ENCODE measurements at regions not wholly inside any gene's neighbourhood (a gene's known extent, or its start where the extent isn't known, plus 50 kb on each side); places are given as distances from the start of the nearest gene placed in this dataset.
"Not testable (repeated sequence)": the region's sequence is repeated elsewhere in the genome, so short reads cannot be mapped to it uniquely, and the experiment has no call there.

DNA sequence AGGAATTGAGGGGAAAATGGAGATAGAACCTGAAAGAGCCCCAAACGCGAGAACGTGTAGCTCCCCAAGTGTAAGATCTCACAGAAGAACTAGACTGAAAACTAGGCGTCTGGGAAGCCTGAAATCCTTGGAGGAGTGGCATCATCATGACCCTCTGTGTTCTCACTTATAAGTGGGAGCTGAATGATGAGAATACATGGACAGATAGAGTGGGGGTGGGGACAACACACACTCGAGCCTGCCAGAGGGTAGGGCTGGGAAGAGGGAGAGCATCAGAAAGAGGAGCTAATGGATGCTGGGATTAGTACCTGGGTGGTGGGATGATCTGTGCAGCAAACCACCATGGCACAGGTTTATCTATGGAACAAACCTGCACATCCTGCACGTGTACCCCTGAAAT lies 258.7 kb upstream of the NOTCH2NLA start:
- not testable (repeated sequence) for DNase-seq

DNA sequence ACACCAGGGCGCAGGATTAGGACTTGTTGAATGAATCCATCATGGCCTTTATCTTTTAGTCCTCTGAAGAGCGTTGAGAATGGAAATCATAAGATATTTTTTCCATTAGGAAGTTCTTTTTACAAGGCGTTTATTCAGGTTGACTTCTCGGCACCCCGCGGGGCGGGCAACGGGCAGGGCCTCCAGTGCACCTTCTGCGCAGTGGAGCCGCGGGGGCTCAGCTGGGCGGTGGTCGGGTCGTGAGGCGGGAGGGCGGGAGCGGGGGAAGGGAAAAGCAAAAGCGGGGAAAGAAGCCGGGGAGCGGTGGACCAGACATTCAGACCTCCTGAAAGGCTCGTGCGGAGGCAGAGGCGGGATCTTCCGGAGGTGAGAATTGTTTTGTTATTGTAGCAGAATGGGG lies 258.3 kb upstream of the NOTCH2NLA start:
- DNase-seq: not testable (repeated sequence)

DNA sequence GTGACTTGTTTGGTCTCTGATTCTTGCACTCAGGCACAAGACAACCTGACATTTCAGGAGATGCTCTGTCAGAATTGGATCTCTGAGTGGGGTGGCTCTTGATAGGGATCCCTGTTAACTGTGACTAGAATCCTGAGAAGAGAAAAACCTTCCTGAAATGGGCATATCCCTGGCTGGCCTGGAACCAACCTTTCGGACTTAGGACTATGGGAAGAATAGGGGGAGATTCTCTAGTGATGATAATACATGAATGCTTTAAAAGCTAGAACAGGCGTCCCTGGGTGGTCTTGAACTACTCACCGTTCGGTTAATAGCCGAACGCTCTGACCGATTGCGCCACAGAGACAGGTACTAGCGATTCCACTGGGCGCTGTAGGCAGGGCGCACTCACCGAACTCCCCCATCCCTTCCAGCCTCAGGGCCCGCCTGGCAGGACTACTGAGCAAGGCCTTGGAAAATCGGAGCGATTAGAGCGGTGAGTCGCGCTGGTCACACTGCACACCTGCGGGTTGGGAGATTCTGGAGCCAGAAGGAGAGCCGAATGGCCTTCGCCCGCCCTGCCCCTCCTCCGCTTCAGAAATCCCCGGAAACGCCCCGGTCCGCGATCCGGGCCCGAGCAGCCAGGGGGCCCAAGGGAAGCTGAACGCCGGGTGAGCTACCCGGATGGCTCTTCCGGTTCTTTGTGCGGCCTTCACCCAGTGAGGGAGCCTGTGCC lies 257.6 kb upstream of the NOTCH2NLA start:
- not testable (repeated sequence) for DNase-seq

DNA sequence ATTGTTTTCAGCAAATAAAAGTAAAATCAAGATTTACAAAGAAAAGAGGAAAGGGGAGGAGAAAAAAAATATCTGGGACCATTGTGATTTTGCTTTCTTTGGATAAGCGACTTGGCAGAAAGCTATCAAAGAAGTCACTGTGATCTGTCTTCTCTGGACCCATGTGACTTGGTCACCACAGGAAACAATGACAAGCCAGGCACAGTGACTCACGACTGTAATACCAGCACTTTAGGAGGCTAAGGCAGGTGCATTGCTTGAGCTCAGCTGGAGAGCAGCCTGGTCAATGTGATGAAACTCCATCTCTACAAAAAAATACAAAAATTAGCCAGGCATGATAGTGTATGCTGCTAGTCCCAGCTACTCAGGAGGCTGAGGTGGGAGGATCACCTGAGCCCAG lies 255.4 kb upstream of the NOTCH2NLA start:
- not testable (repeated sequence) for DNase-seq

DNA sequence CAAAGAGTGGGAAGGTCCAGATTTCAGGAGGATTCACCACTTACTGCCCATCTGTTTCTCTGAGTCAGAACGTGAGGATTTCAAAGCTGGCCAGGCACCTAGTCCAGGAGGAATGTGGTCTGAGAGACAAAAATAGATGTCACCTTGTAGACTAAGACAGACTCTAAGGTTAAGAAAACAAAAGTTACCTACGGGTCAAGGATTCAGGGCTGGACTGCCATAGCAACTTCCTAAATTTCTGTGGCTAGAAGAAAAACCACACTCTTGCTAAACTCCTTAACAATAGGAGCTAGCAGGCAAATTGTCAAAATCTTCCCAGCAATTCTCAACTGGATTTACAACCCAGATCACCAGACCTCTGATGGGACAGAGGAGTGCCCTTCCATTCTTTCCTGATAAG lies 250.4 kb upstream of the NOTCH2NLA start:
- not testable (repeated sequence) for DNase-seq

DNA sequence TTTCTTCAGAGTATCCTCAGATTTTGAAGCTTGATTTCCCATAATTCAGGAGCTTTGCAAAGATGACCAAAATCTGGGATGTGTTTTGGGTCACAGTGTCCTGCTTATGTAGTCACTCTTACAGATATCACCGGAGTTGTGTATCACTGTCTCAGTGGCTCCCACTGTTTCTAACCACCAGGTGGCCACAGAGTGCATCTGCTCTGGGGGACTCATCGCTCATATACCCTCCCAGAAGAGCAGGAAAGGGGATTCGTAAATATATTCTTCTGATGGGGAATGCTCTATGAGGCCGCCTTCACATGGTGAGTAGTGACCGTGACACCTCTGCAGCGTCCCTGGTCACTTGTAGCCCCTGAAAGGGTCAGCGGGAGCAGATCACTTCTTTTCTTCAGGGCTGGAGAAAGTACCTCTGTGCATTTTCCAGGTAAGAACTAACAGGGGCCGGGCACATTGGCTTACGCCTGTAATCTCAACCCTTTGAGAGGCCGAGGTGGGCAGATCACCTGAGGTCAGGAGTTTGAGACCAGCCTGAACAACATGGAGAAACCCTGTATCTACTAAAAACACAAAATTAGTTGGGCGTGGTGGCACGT lies 249.4 kb upstream of the NOTCH2NLA start:
- DNase-seq: peak in 1 of 2 experiments; percentile 21

DNA sequence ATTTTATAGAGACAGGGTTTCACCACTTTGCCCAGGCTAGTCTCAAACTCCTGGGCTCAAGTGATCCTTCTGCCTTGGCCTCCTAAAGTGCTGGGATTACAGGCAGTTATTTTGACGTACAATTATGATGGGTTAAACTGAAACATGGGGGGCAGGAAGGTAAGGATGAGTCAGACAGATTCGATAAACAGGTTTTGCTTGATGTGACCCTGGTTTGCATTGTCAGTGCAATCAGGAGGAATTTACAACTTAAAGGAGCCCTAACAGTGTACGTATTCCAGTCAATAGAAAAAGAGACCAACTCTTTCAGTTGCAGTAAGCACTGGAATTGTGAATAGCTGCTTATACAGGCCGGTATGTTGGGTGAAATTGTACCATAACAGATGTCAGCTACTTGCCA lies 246.3 kb upstream of the NOTCH2NLA start:
- not testable (repeated sequence) for DNase-seq

DNA sequence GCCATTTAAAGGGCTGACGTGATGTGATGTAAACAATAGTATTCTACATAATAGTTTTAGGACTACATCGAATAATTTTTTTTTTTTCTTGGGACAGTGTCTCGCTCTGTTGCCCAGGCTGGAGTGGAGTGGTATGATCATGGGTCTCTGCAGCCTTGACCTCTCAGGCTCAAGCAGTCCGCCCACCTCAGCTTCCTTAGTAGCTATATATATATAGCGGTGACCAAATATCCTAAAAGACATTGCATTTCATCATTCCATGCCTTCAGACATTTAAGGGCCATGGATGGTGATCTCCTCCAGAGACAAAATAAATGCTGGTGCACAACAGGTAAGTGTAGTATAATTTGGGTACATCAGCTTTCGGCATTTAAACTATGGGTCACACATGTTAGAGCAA lies 245.4 kb upstream of the NOTCH2NLA start:
- DNase-seq: not testable (repeated sequence)

DNA sequence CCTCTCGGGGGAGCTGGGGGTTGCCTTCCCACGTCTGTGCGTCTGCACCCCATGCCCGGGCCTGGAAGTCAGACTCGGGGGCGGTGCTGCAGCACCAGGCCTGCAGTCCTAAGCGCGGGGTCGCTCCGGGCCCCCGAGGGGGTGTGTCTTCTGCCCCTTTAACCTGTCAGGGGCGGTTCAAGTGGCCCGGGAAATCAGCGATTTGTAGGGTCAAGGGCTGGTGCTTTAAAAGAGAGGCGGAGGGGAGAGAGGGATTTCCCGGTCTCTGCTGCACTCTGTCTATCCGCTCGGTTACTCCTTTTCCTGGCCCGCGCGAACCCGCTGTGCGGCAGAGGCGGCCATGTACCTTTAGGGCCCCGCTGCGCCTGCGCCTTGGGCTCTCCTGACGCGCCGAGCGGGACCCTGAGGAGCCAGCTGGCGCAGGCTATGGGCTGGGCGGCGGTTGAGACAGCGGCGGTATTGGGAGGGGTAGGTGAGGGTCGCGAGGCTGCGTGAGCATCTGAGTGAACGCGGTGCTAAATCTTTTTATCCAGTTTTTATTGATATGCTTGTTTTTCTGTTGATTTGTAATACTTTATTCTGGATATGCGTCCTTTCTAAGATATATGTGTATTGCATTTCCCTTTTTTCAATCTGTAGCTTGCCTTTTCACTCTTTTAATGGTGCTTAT lies 243.5 kb upstream of the NOTCH2NLA start:
- DNase-seq: peak; percentile 77 to 83

DNA sequence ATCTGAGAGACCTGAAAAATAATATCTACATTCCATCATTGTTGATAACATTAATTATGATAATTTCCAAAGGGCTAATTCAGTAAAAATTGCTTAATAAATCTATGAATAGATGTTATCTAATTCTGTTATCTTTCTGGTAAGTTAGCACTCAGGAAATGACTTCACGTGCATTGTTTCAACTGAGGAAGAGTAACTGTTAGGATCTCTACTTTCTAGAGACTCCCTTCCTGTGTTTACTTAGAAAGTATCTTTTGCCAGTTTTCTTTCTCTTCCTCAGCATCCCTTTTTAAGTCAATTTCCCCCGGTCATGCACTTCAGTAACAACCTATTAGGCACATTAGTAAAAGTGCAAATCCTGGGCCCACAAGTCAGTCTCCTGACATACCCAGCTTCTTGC lies 231.1 kb upstream of the NOTCH2NLA start:
- DNase-seq: not testable (repeated sequence)

DNA sequence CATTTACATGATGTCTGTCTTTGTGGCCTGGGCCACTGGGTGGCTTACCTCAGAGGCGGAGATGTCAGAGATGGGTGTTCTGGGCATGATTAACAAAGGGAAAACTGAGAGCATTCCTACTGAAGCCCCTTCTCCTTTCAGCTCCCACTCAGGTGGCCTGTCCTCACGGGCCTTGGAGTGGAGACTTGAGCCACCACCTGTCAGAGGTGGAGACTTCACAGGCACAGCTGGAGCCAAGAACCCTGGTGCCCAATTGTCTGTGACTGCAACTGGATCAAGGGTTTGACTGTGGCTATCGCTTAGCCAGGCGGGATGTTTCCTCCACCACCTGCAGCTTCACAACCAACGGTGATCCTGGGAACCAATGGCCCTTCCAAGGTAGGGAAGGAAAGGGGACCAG lies 230.5 kb upstream of the NOTCH2NLA start:
- DNase-seq: not testable (repeated sequence)

DNA sequence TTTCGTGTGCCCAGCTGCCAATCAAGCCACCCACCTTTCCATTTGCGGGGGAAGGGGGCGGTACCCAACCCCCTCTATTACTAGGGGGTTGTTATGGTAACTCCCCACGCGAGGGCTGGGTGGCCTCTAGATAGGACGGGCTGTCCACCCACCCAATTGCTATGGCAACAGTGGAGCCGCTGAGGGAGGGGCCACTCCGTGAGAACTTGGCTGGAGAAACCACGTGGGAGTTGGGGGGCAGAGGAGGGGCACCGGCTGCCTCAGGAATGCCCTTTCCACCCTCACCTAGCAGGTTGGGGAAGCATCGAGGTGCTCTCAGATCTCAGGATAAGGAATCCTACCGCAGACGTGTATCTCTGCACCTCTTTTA lies 220.0 kb upstream of the NOTCH2NLA start:
- DNase-seq: not testable (repeated sequence)

DNA sequence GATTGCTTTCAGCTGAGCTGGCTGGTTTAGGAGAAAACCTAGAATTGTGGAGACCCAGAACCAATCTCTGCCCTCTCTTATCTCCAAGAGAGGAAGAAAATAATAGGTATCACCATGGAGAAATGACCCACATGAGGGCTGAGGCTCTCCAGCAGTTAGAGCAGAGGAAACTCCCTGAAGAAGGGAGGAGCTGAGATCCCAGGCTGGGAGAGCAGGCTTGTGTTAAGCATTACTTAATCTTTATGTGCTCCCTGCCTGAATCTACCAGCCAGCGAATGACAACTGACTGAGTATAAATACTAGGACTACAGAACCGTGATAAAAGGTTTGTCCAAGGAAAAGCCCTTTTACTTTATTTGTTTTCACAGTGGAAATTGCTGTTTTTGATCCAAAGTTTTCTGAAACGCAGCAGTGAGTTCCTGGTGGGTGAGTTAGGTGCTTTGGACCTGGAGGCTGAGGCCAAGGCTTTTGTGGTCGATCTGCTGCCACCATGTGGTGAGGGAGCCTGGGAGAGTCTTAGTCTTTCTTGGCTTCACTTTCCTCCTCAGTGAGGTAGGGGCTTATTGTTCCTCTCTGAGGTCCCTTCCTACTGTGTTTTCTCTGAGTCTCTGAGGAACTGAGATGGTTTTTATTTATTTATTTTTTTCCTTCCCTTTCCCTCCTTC lies 219.5 kb upstream of the NOTCH2NLA start:
- peak; percentile 62 to 70 for DNase-seq

DNA sequence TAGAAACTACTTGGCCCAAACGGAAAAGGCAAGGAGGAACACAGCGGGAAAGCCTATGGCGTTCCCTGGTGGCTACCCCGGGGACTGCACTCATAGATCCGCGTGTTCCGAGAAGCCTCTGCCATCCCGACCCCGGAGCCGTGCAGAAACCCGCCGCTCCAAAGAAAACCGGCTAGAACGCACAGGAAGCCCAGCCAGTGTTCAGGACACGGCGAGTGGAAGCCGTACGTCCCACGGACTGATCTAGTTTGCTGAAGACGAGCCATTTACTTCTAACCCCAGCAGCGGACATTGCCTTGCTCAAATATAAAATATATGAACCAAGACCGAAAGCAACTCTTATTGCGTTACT lies 215.0 kb upstream of the NOTCH2NLA start:
- peak; percentile 44 to 53 for DNase-seq

DNA sequence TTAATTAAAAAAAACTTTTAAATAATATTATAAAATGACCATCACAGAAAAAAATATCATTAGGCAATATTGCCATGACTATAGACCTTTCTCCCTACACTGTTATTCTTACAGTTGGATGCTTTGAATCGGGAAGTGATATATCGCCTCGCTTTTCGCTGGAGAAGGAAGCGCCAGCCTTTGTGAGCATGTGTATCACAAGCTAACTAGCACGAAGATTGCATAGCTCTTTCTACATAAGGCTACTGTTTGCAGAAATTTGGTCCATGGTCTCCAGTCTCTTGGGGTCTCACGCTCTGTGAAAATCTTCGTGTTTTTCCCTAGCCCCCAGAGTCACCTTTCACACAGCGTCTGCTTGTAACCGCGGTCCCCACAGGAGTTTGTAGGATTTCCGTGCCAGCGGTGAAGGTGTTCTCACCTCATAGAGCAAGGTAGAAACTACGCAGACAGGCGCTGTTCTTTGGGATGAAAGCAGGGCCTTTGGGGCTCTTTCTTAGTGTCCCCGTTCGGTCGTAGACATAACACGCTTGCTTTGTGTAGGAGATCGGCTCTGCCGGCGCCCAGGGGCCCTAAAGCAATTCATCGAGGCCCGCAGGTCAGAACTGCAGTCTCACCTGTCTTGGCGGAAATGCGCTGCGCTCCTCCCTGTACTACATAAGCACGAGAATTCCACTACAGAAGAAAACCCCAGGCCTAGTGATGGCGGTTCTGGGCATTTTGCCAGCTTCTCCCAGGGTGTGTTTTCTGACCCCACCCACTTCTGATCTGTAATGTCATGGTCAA lies 214.5 kb upstream of the NOTCH2NLA start:
- DNase-seq: peak in 1 of 2 experiments; percentile 7

DNA sequence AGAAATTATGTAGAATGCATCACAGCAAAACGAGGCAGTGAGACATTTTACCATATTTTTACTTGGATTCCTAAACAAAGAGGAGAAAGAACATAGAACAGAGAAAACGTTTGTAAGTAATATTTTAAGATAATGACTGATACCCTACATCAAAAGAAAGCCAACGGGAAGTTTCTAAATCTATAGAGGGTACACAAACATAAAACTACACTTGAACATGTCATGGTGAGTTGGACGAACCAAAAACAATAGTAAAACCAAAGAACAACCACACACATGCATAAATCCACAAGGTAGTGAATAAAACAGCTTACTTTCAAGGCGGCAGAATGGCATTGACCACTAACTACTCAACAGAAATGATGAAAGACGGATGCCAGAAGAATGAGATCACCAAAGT lies 209.7 kb upstream of the NOTCH2NLA start:
- DNase-seq: not testable (repeated sequence)

DNA sequence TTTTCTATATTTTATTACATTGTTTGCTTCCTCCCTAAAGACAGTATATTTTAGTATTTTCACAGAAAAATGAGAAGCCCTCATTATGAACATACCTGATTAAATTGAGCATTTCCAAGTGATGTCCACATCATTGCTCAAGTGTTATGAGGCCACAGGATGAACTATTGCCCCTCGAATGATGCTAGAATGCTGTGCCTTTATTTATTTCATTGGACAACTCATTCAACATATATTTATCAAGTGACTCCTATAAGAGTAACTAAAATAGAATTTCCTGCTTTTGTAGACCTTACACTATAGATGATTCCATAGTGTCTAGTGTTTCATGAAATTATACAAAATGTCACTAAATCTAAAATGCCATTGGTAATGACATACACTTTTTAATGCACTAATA lies 187.8 kb upstream of the NOTCH2NLA start:
- DNase-seq: not testable (repeated sequence)

DNA sequence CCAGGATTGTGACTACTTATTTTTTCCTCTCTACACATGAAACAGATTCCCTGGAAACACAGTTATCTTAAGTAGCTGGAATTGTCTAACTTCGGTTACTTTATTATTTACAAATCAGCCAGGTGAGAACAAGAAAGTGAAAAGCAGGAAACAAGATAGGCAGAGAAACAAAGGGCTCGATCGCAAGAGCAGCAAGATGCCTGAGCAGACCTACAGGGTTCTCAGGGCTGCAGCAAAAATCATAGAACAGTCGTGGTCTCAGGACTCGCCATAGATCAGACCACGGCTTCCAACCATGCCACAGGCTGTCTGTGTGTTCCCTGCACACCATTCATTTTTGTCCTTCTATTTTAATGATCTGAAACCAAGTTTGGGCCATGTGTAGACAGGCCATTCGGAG lies 186.2 kb upstream of the NOTCH2NLA start:
- not testable (repeated sequence) for DNase-seq

DNA sequence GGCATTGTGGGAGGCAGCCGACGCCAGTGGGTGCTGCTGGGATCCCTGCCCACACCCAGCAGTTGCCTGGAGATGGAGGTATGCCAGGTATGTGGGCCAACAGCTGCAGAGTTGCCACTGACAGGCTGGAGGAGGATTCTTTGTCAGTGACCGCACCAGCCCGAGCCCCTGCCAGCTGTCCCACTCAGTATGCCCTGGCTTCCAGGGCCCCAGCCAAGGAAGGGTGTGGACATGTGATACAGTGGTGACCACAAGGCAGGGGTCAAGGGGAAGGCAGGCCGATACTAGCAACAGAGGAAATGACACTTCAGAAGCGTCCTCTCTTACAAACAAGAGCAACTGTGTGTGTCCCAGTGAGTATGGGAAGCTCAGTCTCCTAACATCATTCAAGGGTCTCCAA lies 185.1 kb upstream of the NOTCH2NLA start:
- not testable (repeated sequence) for DNase-seq

DNA sequence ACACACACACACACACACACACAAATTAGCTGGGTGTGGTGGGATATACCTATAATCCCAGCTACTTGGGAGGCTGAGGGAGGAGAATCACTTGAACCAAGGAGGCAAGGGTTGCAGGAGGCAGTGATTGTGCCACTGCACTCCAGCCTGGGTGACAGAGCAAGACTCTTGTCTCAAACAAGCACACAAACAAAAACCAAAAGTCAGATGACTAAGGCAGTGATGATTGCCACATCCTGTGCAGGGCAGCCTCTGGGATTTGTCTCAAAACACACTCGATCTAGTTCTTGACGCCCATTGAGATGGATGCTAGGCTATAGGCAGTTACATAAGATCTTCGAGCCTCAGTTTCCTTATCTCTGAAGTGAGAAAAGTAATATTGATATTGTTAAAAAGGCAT lies 183.1 kb upstream of the NOTCH2NLA start:
- DNase-seq: peak in 1 of 2 experiments; percentile 33

DNA sequence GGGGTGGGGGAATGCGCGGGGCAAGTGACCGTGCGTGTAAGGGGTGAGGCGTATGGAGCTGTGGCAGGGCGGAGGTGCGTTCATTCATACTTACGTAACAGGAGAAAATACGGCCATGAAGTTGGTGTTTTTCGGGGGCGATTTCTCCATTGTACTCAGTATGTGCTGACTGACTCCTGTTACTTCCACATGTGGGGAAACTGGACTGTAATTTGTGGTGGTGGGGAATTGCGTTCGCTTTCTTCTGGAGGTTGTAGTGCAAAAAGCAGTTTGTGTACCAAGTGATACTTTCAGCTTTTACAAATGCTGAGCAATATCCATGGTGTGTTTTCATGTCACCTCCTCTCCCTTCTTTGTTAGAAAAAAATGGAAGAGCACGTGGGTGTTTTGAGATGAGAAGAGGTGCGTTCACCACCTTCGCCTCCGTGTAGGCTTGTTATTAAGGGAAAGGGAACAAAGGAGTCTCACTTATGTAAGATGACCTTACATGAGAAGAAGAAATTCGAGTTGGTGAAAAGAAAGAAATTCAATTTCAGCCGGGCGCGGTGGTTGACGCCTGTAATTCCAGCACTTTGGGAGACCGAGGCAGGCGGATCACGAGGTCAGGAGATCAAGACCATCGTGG lies 181.1 kb upstream of the NOTCH2NLA start:
- not testable (repeated sequence) for DNase-seq

DNA sequence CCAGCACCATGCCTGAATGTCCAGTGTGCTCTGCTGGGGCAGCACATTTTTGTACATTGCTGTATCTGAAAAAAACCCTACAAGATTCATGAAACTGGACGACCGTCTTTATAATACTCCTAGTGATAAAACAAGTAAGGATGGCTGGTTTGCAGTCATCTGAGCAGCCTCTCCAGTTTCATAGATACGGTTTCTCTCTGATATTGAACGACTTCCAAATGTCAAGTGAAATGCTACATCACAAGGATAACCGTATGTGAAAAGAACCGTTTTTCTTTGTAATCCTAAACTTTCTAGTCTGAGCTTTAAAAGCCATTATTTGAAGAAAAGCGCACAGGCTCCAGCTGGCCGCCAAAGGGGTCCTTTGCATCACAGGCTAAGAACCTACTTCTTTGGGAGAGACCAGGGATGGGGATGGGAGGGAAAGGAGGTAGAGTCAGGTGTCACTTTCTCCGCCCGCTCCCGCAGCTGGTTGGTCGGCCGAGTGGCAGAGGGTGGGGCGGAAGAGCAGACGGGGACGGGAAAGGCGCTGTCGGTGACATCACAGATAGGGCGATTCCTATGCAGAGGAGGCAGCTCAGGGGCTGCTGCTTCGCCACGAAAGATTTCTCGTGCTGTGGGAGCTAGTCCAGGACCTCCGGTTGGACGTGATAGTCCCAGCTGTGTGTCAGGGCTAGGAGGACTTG lies 180.4 kb upstream of the NOTCH2NLA start:
- DNase-seq: not testable (repeated sequence)

Measured in activated CD4-positive, alpha-beta T cell treated with anti-CD3 and anti-CD28 coated beads, Interleukin-2, amount 50 U/mL, for 48 hours (primary cell).